ENCODE measurements at regions not wholly inside any gene's neighbourhood (a gene's known extent, or its start where the extent isn't known, plus 50 kb on each side); places are given as distances from the start of the nearest gene placed in this dataset.

DNA sequence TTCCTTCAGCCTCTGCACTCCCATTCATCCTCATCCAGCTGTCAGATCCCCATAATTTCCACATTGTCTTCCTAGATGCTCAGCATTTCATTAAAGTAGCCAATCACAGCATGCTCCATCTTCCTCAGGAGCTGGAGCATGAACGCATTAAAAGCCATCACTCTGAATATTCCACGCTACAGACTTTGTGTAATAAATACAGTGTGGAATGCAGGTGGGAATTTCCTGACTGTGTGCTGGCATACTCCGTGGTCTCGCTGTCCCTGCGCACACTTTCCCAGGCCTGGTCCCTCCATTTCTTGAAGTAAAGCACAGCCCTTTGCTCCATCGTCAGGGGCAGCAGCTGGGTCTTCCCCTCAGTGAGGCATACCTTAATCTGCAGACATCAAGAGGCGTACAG, 123.7 kb upstream of the NCK2 start:
- DNase-seq, result no peak

DNA sequence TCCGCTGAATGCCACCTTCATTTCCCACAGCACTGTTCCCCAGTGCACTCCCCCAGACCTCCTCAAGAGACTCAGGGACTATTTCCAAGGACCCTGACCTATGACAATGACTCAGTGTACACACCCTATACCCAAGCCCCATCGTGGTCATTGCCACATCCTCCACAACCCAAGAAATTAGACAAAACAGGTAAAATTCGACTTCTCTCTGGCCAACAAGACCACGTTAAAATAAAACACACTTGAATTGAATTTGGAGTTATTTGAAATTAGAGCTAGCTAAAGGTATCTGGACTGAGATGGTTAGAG, 126.4 kb upstream of the NCK2 start:
- DNase-seq, result no peak

DNA sequence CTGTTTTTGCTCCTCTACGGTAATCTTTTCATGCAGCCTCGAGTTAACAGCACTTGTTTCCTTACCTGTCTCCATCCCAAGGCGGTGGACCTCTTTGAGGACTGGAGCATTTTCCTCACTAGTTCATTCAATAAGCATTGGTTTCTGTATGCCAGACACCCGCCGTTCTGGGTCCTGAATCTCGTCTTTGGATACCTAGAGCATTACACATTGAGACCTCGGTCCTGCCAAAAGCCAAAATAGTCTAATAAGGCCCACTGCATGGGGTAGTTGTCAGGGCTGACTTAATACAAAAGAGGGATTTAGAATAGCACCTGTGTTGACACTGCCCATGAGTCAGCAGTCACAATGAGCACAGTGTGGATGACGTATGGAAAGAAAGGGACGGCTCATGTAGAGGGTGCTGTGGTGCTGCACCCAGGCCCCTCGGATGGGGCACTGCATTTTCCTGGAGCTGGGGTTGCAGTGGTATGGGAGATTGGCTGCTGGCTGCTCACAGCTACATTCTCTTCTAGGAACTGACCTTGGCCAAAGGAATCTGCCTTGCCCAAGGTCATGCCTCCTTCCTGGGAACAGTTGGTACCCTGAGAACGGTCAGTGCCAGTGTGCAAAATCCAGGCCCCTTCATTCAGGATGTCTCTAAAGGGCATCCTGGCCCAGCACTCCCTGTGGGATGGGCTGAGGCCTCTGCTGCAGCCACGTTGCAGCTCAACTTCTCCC, 126.9 kb upstream of the NCK2 start:
- no peak for DNase-seq

DNA sequence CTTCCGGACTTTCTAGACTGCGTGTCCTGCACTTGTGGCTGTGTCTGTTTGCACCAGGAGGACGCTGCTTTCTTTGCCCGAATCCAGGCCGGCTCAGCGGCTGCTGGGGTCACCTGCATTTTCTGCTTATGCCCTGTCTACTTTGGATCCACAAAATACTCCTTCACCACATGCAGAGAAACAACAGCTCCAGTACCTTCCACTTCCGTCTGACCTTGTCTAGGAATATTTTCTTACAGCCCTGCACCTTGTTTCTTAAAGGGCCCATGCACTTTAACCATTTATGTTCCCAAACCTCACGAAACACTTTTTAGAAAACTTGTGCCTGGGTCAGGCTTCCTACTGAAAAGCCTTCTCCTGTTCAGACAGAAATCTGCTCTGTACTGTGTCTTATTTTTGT, 129.4 kb upstream of the NCK2 start:
- DNase-seq, result no peak

DNA sequence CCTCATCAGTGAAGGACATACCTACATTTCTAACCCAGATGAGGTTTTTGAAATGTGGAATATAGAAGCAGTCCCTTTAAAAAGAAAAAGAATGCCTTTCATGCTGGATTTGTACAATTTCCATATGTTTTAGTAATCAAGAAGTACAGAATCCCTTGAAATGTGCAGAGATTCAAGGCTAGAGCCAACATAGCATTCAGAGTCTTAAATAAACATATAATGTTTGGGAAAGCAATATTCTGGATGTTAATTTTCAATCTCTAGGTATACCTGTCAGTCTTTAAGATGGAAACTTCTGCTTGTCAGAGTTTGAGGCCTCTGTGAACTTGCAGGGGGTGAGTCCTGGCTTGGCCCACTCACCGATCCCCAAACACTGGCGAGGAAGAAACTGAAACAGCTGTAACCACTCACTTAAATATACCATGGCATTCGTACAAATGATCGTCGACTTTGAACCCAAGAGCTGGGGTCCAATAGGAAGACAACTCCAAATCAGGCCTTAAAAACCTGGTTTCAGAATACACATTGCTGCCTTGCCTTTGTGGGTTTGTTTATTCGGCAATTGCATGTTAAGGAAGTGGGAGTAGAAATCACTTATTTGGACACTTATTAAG, 132.8 kb upstream of the NCK2 start:
- no peak for DNase-seq

DNA sequence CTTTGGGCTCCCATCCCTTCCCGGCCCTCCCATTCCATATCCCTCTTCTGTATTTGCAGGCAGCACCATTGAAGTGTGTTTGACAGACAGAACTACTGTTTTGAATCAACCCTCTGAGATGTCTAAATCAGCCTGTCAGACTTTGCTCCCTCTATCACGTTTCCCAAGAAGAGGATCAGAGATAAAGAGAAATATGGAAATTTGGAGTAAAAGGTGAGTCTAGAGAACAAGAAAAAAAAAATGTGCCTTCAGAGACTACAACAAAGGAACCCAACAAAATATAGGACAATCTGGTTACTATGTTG, 133.4 kb upstream of the NCK2 start:
- no peak for DNase-seq

DNA sequence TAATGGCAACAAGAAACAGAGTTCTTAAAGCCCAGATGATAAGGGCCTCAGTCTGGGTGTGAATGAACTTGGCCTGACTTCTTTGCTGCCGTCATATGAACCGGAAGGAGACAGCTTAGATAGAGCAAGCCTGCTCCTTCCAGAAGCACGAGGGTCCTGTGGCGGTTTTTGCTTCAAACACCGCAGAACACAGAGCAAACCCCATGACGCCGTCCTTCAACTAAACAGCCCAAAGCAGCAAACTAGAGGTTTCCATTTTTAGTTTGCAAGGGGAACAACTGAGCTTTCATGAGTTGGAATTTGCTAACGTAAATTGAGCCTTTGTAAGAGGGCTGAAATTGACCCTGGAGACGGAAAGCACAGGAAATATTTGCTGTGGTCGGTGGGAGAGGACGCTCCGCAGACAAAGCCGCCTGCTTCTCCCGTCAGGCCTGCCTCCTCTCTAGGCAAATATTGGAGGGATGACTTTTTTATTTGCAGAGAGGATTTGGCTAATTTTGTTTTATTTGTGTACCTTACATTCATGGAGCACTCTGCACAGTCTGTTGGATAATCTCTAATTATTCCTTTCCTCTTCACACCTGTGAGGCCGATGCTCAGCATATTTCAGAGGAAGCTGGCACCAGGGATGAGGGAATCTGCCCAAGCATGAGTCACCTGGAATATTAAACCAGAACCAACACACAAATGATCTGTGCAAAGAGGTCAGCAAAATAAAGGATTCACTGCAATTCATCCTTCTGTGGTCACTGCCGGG, 134.0 kb upstream of the NCK2 start:
- no peak for DNase-seq

DNA sequence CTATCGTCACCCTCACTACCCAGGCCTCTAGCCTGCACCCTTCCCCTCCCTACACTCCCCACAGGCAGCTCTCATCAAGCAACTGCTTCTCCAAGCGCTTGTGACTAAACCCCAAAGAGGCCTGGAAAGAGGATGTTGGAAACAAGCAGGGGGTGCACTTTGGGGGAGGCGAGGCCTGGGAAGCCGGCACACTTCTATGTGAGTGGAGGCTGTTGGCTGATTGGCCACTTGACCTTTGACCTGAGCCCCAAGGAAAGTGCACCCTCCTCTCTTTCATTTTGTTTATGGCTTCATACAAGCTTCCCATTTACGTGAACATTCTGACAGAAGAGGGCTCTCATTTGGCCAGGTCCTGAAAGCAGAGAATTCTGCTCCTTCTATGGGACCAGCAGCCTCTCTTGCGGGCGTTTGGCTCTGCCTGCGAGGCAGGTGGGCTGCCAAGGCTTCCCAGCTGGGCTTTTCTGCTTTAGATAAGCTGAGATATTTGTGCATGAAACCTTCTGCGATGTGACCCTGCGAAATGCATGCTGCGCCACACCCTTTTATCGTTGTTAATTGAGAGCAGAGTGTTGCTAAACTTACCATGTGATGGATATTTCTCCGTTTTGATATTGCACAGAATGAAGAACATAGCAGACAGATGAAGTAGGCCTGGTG, 134.8 kb upstream of the NCK2 start:
- no peak for DNase-seq

DNA sequence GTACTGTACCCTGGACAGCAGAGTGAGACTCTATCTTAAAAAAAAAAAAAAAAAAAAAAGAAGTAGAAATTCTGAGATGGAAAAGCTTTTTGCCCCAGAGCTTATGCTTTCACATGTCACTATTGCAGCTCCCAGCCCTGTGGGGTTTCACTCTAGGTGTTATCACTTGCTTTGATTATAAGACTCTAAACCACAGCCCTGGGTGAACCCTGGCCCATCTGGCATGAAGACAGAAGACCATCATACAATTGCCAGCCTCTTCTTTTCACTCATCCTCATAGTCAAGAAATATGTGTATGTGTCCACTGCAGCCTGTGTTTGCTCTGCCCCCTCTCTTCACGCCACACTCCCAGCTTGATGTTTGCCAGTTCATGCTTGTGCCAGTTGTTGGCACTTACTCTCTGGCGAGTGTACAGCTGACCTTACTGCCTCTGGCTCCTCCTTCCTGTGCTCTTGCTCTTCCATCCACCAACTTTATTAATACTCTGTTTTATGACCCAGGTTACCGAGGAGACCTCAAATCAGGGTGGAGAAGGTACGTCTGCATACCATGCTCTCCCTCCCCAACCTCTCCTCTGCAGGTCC, 136.7 kb upstream of the NCK2 start:
- DNase-seq, result no peak

DNA sequence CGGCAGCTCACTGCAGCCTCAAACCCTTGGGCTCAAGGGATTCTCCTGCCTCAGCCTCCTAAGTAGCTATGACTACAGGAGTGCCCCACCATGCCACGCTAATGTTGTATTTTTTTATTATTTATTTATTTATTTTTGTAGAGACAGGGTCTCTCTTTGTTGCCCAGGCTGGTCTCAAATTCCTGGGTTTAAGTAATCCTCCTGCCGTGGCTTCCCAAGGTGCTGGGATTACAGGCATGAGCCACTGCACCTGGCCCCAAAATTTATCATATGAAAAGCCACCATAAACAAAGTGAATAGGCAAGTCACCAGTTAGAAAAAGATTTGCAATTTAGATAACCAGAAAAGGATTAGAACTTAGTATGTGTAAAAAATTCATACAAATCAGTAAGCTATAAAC, 138.6 kb upstream of the NCK2 start:
- no peak for DNase-seq

DNA sequence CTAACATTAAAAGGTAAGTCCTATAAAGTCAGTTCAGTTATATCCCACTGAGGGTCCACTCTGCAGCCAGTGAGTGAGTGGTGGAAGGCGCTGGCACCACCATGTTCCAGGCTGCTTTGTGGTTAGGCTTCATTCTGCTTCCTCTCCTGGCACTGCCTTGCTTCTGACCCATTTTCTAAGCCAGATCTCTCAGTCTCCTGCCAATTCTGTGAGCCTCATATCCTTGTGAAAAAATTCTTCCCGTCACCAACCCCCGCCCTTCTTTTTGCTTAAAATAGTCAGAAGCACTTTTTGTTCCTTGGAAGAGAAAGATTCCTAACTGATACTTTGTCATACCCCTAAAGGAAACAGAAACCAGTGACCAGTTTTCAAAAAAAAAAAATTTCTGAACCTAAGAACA, 139.8 kb upstream of the NCK2 start:
- DNase-seq, result no peak

DNA sequence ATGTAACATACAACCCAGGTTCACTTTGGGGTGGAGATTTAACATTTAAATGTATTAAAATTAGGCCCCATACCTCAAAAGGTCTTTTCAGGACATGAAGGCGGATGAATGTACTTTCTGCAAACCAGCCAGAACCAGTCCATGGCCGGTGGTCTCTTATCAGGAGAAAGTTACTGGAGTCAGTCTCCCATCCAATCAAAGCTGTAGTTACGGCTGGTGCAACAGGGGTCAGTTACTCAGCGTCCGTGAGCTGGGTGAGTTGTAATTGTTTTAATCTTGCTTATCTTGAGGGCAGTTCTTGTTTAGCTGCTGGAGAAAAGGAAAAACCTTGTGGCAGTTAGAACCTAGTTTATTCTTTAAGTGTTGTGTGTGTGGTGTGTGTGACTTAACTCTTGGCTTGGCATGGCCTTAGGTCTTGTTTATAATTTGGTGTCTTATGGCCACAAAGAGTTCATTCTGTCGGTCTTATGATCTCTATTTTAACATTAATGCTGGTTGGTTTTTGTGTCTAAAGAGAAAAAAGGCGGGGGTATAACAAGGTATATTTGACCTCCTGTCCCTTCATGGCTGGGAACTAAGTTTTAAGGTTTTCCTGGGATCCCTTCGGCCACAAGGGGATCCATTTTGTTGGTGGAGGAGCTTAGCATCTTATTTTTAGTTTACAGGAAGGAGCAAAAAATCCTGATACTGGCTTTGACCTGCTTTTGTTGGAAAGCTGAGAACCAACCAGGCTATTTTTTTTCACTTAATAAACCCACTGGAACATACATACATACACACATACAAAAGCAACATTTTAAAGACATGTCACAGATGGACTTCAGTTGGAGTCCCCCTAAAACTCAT, 143.5 kb upstream of the NCK2 start:
- DNase-seq, result no peak

DNA sequence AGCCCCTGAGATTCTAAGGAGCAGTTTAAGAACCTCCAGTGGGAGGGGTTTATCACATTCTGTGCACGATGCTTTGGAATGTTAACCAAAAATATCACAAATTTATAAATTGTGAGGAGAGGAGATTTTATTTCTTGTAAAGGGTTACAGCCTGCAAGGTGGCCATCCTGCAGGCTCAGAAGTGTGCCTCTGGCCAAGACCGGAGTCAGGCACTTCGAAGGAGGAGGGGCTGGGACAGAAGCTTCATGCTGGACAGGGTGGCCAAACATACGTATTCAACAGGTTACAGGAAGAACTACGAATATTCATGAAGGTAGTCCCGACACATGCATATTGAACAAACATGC, 144.1 kb upstream of the NCK2 start:
- DNase-seq, result no peak

DNA sequence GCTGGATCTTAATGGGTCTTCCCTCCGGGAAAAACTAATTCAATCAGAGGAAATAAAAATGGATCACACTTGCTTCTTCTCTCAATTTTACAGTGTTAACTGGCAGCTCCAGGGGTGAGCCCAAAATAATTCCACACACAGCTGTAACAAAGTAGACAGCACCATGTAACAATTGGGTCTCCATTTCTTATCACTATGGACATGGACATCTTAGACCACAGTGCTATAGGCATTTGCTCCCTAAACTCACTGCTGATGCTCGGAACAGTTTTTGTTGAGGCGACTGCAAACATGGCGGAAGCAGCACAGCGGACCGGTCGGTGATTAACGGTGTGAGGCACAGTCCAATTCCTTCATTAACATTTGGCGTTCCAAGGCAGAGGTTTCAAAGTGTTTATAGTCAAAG, 144.7 kb upstream of the NCK2 start:
- DNase-seq, result no peak

DNA sequence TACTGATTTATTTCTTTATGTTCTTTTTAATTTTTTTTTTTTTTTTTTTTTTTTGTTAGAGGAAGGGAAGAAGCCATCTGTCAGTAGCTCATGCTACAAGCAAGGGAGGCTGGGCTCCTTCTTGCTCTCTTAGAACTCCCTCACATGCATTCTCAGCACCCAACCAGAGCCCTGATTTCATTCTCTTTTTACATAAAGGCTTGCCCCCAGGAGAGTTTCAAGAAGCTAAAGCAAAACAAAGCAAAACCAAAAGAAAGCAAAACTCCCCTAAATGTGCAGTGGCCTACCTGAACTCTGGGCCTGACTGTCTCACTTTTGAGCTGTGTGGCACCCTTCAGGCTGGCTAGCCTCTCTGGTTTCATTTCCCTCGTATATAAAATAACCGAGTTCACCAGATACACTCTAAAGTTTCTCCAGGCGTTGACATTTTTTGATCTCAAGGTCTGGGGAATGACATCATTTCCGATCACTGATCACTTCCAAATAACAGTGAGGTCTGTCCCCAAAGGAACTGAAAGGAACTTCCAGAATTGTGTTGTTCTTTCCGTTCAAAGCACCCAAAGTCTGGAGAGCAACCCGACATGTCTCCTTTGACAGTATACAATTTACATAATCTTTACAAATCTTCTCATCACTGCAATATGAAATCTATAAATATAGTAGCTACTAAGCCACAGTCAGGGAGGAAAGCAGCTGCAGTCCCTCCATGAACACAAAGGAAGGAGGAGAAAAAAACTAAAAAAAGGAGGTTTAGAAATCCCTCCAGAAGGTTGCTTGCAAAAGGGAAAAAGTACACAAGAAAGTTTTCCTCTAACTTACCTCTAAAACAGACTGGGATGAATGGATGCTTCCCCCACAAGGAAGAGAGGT, 145.6 kb upstream of the NCK2 start:
- DNase-seq, result no peak

DNA sequence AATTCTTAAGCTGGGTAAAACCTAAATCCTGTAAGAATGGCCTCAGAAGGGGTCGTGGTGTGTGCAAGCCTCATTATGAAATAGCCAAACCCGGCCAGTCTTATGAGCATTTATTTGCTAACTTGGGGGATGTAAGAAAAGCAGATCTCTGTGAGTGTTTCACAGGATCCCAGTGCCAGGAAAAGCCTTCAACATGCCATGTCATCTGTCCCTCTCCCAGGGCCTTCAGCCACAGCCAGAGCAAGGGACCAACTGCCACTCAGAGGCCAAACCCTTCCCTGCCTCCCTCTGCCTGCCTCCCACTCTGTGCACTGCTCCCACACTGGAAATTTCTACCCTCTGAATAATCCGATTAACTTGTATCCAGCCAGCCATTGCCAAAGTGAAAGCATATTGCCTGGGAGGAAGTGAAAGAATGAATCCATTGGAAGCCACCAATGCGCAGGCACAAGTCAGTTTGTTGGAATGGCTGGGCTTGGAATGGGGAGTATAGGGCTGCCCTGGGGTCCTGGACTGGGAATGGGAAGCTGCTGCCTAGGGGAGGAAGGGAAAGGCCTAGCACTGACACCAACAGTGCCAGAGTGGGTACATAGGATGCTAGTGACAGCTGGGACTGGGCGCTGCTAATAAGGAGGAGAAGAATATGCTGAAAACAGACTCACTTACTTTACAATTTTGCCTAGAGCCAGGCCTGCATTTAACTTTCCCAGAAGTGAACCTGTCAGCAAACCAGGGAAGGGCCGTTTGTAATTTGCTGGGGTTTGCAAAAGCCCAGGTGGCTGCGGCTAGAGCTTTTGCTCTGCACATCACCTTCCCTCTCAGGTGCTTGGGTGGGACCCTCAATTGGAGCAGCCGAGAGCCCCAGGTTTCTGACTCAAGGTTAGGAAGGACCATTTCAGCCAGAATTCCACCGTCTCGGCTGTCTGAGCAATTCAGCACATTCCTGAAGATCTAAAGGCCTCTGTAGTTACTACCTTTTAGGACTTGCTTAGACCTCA, 146.6 kb upstream of the NCK2 start:
- no peak for DNase-seq

DNA sequence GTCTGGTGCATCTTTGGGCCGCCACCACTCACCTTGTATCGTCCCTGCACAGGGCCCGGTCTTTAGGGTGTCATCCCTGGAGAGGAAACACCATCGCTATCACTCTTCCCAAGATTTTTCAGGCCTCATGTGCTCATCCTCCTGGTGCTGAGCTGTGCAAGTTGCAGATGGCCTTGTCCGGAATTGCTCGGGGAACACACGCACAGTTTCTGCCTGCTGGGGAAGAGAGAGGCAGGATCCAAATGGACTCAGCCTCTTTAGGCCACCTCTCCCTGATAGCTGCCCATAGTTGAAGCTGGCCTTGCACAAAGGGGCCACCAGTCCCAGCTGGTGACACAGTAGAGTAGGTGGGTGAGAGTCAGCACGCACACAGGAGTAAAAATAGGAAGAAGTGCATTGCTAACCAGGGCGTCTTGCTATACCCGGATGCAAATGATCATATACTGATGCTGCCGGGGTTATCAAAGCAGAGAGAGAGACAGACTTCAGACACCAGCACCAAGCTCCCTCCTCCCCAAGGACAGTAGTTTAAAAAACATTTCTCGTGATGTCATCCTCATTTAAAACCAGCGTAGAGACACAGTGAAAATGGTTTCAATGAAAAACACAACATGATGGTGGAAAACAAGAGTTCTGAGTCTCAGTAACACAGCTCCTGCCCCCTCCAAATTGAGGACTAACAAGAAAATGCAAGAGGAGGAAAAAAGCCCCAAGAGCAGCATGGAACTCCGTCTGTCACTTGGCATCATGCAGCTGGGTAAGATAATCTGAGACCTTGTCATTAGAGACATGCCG, 147.5 kb upstream of the NCK2 start:
- DNase-seq, result no peak

DNA sequence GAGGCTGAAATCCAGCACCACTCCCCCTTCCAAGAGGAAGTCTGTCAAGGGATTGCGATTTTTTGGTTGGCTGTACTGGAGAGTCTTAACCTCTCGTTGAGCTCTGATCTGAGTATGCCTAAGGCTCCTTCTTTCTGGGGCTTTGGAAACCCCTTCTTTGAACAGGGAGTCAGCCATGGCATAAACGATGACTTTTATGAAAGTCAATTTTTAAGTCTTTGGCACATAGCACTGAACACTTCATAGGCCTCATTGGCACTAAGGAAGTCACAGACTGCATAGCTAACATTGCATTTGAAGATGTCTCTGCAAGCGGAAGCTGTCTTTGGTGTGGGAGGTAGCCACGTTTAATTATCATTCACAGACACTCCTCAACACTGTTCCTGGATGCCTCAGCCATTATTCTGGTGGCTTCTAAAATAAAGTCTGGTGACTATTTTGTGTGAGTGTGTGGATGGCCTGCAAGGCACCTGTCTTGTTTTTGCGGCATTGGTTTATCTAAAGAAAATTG, 148.2 kb upstream of the NCK2 start:
- DNase-seq, result no peak

DNA sequence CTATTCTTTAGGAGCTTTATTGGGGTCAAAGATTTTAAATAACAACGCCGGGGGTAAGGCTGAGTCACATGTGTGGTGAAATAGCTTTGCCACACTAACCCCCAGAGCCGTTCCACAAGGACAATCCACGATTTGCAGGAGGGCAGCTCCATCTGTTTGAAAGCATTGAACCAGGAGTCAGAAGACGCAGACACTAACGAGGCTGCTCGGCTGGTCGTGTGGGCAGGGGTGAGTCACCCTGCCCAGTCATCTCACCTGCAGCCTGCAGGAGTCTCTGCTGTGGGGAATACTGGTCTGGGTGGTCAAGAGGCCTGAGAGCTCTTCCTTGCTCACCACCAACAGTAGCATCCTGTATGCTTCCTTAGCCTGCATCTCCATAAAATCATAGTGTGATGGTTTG, 149.2 kb upstream of the NCK2 start:
- no peak for DNase-seq

Data from right kidney (tissue), 1 donor.